ENCODE measurements at regions not wholly inside any gene's neighbourhood (a gene's known extent, or its start where the extent isn't known, plus 50 kb on each side); places are given as distances from the start of the nearest gene placed in this dataset.

DNA sequence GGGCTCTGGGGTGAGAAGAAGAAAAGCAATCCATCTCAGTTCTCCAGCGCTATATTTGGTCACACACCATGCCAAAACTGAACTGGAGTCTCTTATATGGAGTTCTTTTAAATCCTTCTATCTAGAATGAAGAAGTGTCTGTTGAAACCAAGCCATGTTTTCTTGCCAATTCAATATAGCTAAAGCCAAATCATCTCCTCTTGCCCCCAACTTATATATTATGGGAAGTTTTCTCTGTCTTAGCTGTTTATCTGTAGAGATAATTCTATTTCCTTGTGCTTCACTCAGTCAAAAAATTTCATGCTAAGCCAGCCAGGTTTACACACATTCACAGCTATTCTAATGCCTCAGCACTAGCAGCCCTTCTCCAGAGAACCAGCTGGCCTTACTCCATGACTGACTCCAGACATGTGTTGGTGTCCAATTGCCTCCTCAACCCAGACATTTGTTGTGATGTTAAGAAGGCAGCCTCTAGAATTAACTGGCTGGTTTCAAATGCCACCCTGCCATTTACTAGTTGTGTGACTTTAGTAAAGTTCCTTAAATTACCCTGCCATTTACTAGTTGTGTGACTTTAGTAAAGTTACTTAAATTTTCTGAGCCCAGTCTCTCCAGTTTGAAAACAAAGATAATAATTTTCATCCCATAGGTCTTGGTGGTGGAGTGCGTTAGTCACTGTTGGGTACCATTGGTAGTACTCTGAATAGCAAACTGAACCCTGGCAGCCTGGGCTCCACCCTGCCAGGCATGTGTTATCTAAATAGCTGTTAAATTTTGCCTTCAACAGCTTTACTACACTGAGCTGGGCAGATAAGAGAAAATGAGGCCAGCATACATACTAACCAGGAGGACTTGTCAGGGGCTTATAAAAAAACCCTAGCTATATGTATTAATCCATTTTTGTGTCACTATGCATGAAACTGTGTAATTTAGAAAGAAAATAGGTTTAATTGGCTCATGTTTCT, 525.1 kb downstream of the LMO7 start:
- DNase-seq, result no peak

- no peak for DNase-seq
These were observed 524.4 kb downstream of the LMO7 start for GRCh38 chr13:76160506-76160905.

- no peak for DNase-seq
These were observed 521.8 kb downstream of the LMO7 start for GRCh38 chr13:76157926-76158325.

DNA sequence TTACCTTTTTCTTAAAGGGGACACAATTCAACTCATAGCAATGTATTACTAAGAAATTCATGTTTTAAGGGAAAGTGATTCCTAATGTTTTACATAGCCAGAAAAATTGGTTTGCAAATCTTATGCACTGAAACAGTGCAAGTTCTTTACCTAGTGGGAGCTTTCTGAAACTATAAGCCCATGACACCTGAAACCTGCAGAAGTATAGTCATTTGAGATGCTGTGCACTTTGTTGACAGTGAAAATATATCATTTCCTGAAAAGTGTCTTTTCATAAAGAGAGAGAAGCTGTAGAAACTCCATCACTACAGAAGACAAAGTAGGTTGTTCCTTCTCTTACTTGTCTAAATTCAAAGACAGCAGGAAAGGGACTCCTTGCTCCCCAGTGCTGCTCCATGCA, 517.1 kb downstream of the LMO7 start:
- no peak for DNase-seq

- DNase-seq, result no peak
These were observed 512.8 kb downstream of the LMO7 start for GRCh38 chr13:76148926-76149325.

DNA sequence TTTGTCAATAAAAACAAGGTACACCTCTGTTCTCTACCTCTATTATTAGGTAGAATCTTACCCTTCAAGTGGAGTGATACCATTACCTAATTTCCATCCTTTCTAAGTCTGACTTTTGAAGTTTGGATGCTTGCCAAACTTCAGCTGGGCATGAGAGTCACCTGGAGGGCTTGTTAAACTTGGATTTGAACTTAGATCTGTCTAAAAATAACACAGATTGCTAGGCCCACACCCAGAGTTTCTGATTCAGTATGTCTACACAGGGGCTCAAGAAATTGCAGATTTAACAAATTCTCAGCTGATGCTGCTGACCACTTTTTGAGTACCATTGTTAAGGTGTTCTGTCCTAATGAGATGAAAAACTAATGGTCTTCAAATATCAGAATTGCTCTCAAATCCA, 512.2 kb downstream of the LMO7 start:
- DNase-seq, result no peak

DNA sequence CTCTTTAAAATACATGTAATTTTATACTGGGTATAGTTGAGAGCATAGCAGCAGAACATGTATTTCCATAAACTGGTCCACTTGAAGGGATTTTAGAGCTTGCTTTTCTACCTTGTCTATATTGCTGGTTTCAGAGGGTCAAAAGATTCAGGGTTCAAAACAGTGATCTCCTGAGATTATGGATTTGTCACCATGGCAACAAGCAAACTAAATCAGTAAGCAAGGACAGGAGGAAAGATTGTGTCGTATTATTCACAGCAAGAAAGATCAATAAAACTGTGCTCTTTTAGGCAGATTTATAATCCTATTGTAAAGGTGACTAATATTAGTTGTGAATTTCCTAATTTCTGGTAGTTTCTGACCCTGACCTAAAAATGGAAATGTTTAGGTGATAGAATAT, 496.4 kb downstream of the LMO7 start:
- DNase-seq, result no peak

DNA sequence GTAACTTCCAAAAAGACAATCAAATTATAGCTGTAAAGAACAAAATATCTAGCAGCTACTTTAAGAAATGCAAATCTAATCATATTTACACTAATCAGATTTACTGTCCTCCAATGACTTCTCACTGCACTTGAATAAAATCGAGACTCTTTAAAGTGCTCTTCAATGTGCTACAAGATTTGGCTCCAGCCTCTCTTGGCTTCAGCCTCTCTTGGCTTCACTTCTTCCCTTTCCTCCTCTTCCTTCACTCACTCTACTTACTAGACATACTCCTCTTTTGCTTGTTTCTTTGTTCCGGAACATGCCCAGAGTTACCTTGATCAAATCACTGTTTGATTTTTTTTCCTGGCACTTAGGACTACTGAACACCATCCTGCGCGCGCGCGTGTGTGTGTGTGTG, 495.4 kb downstream of the LMO7 start:
- DNase-seq, result no peak

DNA sequence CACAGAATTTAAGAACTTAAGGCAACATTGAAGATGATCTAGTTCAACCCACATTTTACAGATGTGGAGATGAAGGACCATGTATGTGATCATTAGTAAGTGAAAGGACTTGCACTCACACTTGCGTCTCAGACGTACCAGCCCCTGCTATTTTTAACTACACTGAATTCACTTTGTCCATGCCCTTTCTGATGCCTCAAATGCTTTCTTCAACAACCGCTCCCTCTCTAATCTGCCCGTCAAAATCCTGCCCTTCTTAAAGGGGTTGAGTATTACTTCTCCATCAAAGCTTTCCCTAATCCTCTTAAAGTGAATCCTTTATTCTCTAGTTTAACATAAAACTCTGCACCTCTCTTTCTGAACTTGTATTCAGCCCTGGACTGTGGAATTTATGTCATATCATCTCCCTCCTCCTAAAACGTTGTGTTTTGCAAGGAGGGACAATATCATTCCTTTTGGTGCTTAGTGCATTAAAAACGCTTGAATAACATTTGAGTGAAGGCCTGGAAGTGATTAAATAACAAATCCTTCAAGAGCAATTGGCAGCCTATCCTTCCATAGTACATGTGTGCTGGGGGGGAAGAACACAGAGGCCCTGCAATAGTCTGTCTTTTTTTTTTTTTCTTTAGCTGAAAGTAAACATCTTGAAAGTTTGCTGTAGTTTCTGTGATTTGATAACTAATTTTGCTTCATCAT, 493.3 kb downstream of the LMO7 start:
- DNase-seq, result no peak

- no peak for DNase-seq
These were observed 491.8 kb downstream of the LMO7 start for GRCh38 chr13:76127922-76128321.

GRCh38 chr13:76123548-76123947, 487.4 kb downstream of the LMO7 start:
- DNase-seq, result no peak

GRCh38 chr13:76116751-76117360, 480.7 kb downstream of the LMO7 start:
- DNase-seq, result no peak

GRCh38 chr13:76106763-76107162, 470.6 kb downstream of the LMO7 start:
- no peak for DNase-seq

DNA sequence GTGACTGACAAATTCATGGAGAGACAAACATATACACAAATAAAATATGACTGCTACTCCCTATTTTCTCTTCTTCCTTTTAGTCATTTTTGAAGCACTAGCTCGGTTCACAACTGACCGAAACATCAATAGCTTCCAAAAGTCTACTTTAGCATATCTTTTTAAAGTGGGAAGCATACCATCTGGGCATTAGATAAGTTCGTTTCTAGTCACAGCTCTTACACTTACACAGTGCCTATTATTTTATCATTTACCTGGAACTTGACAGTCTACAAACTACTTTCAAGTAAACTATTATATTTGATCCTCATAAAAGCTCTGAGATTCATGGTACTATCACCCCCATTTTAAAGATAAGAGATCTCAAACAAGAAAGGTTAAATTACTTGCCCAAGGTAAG, 458.5 kb downstream of the LMO7 start:
- no peak for DNase-seq

DNA sequence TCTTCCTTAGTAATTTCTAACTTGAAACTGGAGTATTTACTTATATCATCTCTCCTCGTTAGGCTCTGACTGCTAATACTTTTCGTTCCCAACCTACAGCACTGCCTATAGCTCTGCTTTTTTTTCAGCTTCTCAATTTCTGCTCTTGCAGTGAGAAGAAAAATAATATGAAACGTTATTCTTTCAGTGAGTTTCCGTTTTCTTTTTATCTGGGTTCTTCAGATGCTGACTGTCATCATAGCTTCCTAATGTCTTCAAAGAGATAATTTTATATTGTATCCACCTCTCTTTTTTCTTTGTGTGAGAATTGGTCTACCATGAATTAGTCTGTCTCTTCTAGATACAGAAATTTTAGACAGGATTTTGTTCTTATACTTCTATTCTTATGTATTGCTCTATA, 454.9 kb downstream of the LMO7 start:
- no peak for DNase-seq

DNA sequence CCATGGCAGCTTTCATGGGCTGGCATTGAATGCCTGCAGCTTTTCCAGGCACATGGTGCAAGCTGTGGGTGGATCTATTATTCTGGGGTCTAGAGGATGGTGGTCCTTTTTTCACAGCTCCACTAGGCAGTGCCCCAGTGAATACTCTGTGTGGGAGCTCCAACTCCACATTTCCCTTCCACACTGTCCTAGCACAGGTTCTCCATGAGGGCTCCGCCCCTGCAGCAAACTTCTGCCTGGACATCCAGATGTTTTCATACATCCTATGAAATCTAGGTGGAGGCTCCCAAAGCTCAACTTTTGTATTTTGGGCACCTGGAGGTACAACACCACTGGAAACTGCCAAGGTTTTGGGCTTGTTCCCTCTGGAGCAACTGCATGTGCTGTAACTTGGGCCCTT, 450.6 kb downstream of the LMO7 start:
- no peak for DNase-seq

GRCh38 chr13:76067850-76068249, 431.7 kb downstream of the LMO7 start:
- DNase-seq, result no peak

DNA sequence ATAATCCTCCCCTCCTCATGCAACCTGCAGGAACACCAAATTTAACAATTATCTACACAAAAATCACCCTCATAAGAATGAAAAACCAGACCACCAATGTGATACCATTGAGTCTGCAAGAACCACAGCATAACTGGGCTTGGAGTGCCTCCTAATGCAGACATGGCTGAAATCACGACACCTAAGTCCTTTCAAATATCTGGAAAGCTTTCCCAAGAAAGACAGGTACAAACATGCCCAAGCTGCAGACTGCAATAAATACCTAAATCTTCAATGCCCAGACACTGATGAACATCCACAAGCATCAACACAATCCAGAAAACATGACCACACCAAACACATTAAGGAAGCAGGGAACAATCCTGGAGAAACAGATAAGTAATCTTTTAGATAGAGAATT, 417.1 kb downstream of the LMO7 start:
- no peak for DNase-seq

DNA sequence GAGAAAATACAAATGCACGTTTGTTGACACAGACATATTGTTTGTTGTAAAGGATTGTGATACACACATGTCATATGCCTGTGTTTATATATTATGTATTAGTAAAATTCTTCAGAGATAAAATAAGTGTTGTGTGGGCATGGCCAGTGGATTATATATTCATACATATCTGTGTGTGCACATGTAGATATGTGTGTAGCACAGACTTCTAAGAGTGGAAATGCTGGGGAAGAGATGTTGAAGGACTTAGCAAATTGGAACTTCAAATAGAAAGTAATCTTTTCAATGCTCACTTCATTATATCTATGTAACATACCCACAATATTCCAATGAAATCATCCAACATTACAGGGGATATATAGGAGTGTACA, 413.2 kb downstream of the LMO7 start:
- no peak for DNase-seq

GRCh38 chr13:76048675-76049375, 412.7 kb downstream of the LMO7 start:
- no peak for DNase-seq

DNA sequence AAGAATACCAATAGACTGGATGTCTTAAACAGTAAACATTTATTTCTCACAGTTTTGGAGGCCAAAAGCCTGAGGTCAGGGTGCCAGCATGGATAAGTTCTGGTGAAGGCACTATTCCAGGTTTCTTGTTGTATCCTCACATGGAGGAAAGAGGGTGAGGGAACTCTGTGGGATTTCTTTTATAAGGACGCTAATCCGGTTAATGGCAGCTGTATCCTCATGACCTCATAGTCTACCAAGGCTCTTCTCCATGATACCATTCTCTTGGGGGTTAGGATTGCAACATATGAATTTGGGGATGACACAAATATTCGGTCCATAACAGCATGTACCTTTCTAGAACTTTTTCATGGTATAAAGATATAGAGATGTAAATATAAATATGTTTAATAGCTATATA, 412.0 kb downstream of the LMO7 start:
- DNase-seq, result no peak

DNA sequence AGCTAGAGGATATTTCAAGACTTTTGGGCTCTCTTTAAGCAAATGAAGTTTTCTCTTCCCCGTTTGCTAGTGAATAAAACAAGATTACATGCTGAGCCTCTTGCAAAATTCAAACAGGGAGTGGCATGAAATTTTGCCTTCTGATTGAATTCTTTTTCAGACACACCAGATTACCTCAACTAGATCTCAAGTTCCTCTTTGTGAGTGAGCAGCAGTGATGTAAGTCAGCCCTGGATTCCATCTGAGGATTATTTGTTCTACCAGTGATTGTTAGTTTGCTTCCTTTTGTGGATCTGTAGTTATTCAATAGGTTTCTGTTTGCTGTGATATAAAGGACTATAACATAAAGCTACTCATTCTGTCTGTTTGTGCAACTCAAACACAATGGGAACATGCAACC, 407.7 kb downstream of the LMO7 start:
- DNase-seq, result no peak
